Peyer's patch (tissue), 4 donors: ENCODE measurements at regions not wholly inside any gene's neighbourhood (a gene's known extent, or its start where the extent isn't known, plus 50 kb on each side); places are given as distances from the start of the nearest gene placed in this dataset.

Experiments used
- POLR2A ChIP-seq, 2 donors: fragments of 450-650 bp; IDR thresholded peaks; one replicate each; pipeline ENCODE4 v1.5.1; 2017; ENCODE audit warnings: antibody characterized with exemption in 2 of 2, mild to moderate bottlenecking in 2 of 2, moderate library complexity in 2 of 2
- TF ChIP-seq, protein P1 (sequence below), 6 experiments: fragments of 450-650 bp in 4 of 6; fragments of 200-600 bp in 2 of 6; sonication (generic) in 1 of 6; IDR thresholded peaks; one replicate each; pipeline ENCODE4 v1.5.1; 2017 to 2019; ENCODE audit warnings: antibody characterized with exemption in 6 of 6, mild to moderate bottlenecking in 3 of 6, moderate library complexity in 1 of 6

GRCh38 chr5:115461506-115462290, 82.9 kb downstream of the FEM1C start:
- no peak for TF ChIP-seq POLR2A (IDR thresholded peaks at IDR 0.05)
- TF ChIP-seq, protein P1, sequence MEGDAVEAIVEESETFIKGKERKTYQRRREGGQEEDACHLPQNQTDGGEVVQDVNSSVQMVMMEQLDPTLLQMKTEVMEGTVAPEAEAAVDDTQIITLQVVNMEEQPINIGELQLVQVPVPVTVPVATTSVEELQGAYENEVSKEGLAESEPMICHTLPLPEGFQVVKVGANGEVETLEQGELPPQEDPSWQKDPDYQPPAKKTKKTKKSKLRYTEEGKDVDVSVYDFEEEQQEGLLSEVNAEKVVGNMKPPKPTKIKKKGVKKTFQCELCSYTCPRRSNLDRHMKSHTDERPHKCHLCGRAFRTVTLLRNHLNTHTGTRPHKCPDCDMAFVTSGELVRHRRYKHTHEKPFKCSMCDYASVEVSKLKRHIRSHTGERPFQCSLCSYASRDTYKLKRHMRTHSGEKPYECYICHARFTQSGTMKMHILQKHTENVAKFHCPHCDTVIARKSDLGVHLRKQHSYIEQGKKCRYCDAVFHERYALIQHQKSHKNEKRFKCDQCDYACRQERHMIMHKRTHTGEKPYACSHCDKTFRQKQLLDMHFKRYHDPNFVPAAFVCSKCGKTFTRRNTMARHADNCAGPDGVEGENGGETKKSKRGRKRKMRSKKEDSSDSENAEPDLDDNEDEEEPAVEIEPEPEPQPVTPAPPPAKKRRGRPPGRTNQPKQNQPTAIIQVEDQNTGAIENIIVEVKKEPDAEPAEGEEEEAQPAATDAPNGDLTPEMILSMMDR (IDR thresholded peaks at IDR 0.05), result no peak
